ENCODE measurements at regions not wholly inside any gene's neighbourhood (a gene's known extent, or its start where the extent isn't known, plus 50 kb on each side); places are given as distances from the start of the nearest gene placed in this dataset.
"Not testable (repeated sequence)": the region's sequence is repeated elsewhere in the genome, so short reads cannot be mapped to it uniquely, and the experiment has no call there.

GRCh38 chr3:174336784-174337183 lies 522.4 kb upstream of the NAALADL2 start:
- no peak for DNase-seq

- no peak for DNase-seq
Measured at GRCh38 chr3:174337227-174337626, 521.9 kb upstream of the NAALADL2 start.

- DNase-seq: no peak
Measured at GRCh38 chr3:174340624-174341587, 518.2 kb upstream of the NAALADL2 start.

GRCh38 chr3:174342171-174342570 lies 517.0 kb upstream of the NAALADL2 start:
- DNase-seq: no peak

GRCh38 chr3:174342941-174343501 lies 516.1 kb upstream of the NAALADL2 start:
- DNase-seq: no peak

GRCh38 chr3:174346141-174346540 lies 513.0 kb upstream of the NAALADL2 start:
- DNase-seq: no peak

- no peak for DNase-seq
Measured at GRCh38 chr3:174346571-174346970, 512.6 kb upstream of the NAALADL2 start.

GRCh38 chr3:174347474-174348138 lies 511.5 kb upstream of the NAALADL2 start:
- no peak for DNase-seq

- no peak for DNase-seq
Measured at GRCh38 chr3:174352227-174352626, 506.9 kb upstream of the NAALADL2 start.

- no peak for DNase-seq
Measured at GRCh38 chr3:174355505-174355904, 503.6 kb upstream of the NAALADL2 start.

- DNase-seq: no peak
Measured at GRCh38 chr3:174356596-174356995, 502.5 kb upstream of the NAALADL2 start.

GRCh38 chr3:174358252-174358651 lies 500.9 kb upstream of the NAALADL2 start:
- no peak for DNase-seq

GRCh38 chr3:174362556-174362955 lies 496.6 kb upstream of the NAALADL2 start:
- no peak for DNase-seq

GRCh38 chr3:174363256-174363655 lies 495.9 kb upstream of the NAALADL2 start:
- no peak for DNase-seq

GRCh38 chr3:174365796-174366195 lies 493.3 kb upstream of the NAALADL2 start:
- DNase-seq: no peak

- DNase-seq: not testable (repeated sequence)
Measured at GRCh38 chr3:174366904-174367303, 492.2 kb upstream of the NAALADL2 start.

GRCh38 chr3:174376346-174376745 lies 482.8 kb upstream of the NAALADL2 start:
- DNase-seq: no peak

GRCh38 chr3:174377096-174377495 lies 482.0 kb upstream of the NAALADL2 start:
- no peak for DNase-seq

- DNase-seq: no peak
Measured at GRCh38 chr3:174377684-174378083, 481.4 kb upstream of the NAALADL2 start.

- DNase-seq: no peak
Measured at GRCh38 chr3:174382878-174383277, 476.3 kb upstream of the NAALADL2 start.

GRCh38 chr3:174387736-174388135 lies 471.4 kb upstream of the NAALADL2 start:
- no peak for DNase-seq

- DNase-seq: no peak
Measured at GRCh38 chr3:174397848-174398247, 461.3 kb upstream of the NAALADL2 start.

- DNase-seq: no peak
Measured at GRCh38 chr3:174398761-174399160, 460.4 kb upstream of the NAALADL2 start.
